ENCODE measurements at regions not wholly inside any gene's neighbourhood (a gene's known extent, or its start where the extent isn't known, plus 50 kb on each side); places are given as distances from the start of the nearest gene placed in this dataset.

GRCh38 chr16:16790597-16790996 is 411.7 kb downstream of the NPIPA7 start:
- no peak for DNase-seq (ENCODE audit: low spot score)

- no peak for DNase-seq (ENCODE audit: low spot score)
Measured at GRCh38 chr16:16791051-16791450, 412.1 kb downstream of the NPIPA7 start.

- no peak for DNase-seq (ENCODE audit: low spot score)
Measured at GRCh38 chr16:16797239-16797638, 418.3 kb downstream of the NPIPA7 start.

- no peak for DNase-seq (ENCODE audit: low spot score)
Measured at GRCh38 chr16:16798504-16798903, 419.6 kb downstream of the NPIPA7 start.

GRCh38 chr16:16805809-16806208 is 426.9 kb downstream of the NPIPA7 start:
- DNase-seq (ENCODE audit: low spot score) = no peak

GRCh38 chr16:16815641-16816040 is 436.7 kb downstream of the NPIPA7 start:
- no peak for DNase-seq (ENCODE audit: low spot score)

- DNase-seq (ENCODE audit: low spot score) = no peak
Measured at GRCh38 chr16:16817196-16817595, 438.3 kb downstream of the NPIPA7 start.

GRCh38 chr16:16821261-16821660 is 442.3 kb downstream of the NPIPA7 start:
- DNase-seq (ENCODE audit: low spot score) = no peak

GRCh38 chr16:16828913-16829398 is 450.0 kb downstream of the NPIPA7 start:
- no peak for DNase-seq (ENCODE audit: low spot score)

GRCh38 chr16:16830401-16830800 is 451.5 kb downstream of the NPIPA7 start:
- DNase-seq (ENCODE audit: low spot score) = no peak

GRCh38 chr16:16830973-16831372 is 452.0 kb downstream of the NPIPA7 start:
- no peak for DNase-seq (ENCODE audit: low spot score)

- DNase-seq (ENCODE audit: low spot score) = no peak
Measured at GRCh38 chr16:16833165-16833564, 454.2 kb downstream of the NPIPA7 start.

GRCh38 chr16:16850274-16850673 is 471.3 kb downstream of the NPIPA7 start:
- no peak for DNase-seq (ENCODE audit: low spot score)

GRCh38 chr16:16857012-16857411 is 478.1 kb downstream of the NPIPA7 start:
- no peak for DNase-seq (ENCODE audit: low spot score)

GRCh38 chr16:16857603-16858283 is 478.8 kb downstream of the NPIPA7 start:
- peak; percentile 31 for DNase-seq (ENCODE audit: low spot score)

- peak; percentile 39 for DNase-seq (ENCODE audit: low spot score)
Measured at GRCh38 chr16:16861546-16861945, 482.6 kb downstream of the NPIPA7 start.

GRCh38 chr16:16863672-16864071 is 484.7 kb downstream of the NPIPA7 start:
- no peak for DNase-seq (ENCODE audit: low spot score)

- DNase-seq (ENCODE audit: low spot score) = no peak
Measured at GRCh38 chr16:16864536-16864935, 485.6 kb downstream of the NPIPA7 start.

GRCh38 chr16:16865374-16865773 is 486.4 kb downstream of the NPIPA7 start:
- DNase-seq (ENCODE audit: low spot score) = no peak

- DNase-seq (ENCODE audit: low spot score) = no peak
Measured at GRCh38 chr16:16867973-16868372, 489.0 kb downstream of the NPIPA7 start.

- DNase-seq (ENCODE audit: low spot score) = no peak
Measured at GRCh38 chr16:16868727-16869126, 489.8 kb downstream of the NPIPA7 start.

GRCh38 chr16:16869746-16870145 is 490.8 kb downstream of the NPIPA7 start:
- DNase-seq (ENCODE audit: low spot score) = no peak

GRCh38 chr16:16871196-16871595 is 492.3 kb downstream of the NPIPA7 start:
- no peak for DNase-seq (ENCODE audit: low spot score)

- peak; percentile 21 for DNase-seq (ENCODE audit: low spot score)
Measured at GRCh38 chr16:16877061-16877460, 498.1 kb downstream of the NPIPA7 start.

Data from putamen (tissue), 1 donor.